OCI-LY3 (cell line): ENCODE measurements at regions not wholly inside any gene's neighbourhood (a gene's known extent, or its start where the extent isn't known, plus 50 kb on each side); places are given as distances from the start of the nearest gene placed in this dataset.

Experiments
- CTCF ChIP-seq: fragments of 200-600, 300-600 bp; sonication (generic); IDR thresholded peaks from 2 replicates; pipeline ENCODE4 v1.5.1; 2014; ENCODE audit warnings: antibody characterized with exemption, low read length, low read depth
- EZH2phosphoT487 ChIP-seq: fragments of 200-600 bp; shearing (Covaris generic); IDR thresholded peaks from 2 replicates; pipeline ENCODE4 v1.6.1; 2018; ENCODE audit warnings: antibody characterized with exemption, mixed run types, low read depth

GRCh38 chr2:6434438-6434837, 431.3 kb downstream of the CMPK2 start:
- no peak for TF ChIP-seq CTCF
- TF ChIP-seq EZH2phosphoT487: no peak
